Ishikawa (cell line): ENCODE measurements at regions not wholly inside any gene's neighbourhood (a gene's known extent, or its start where the extent isn't known, plus 50 kb on each side); places are given as distances from the start of the nearest gene placed in this dataset.
A peak's percentile ranks its signal among the peaks of the same experiment; 100 is the strongest.

Source experiments
- CEBPB ChIP-seq: IDR thresholded peaks from 2 replicates; pipeline ENCODE4 v1.6.1; 2012
- CREB1 ChIP-seq: IDR thresholded peaks from 2 replicates; pipeline ENCODE4 v1.6.1; 2012; ENCODE audit warnings: low read depth
- EGR1 ChIP-seq: IDR thresholded peaks from 2 replicates; pipeline ENCODE4 v1.6.1; 2012
- EP300 ChIP-seq: IDR thresholded peaks from 2 replicates; pipeline ENCODE4 v1.6.1; 2012; ENCODE audit warnings: borderline replicate concordance
- FOXM1 ChIP-seq: IDR thresholded peaks from 2 replicates; pipeline ENCODE4 v1.6.1; 2012; ENCODE audit warnings: low read depth, borderline replicate concordance
- NFIC ChIP-seq: IDR thresholded peaks from 2 replicates; pipeline ENCODE4 v1.6.1; 2012
- RAD21 ChIP-seq: IDR thresholded peaks from 2 replicates; pipeline ENCODE4 v1.6.1; 2012; ENCODE audit warnings: low read depth
- REST ChIP-seq: IDR thresholded peaks from 2 replicates; pipeline ENCODE4 v1.6.1; 2012; ENCODE audit warnings: low read depth, mild to moderate bottlenecking
- TAF1 ChIP-seq: IDR thresholded peaks from 2 replicates; pipeline ENCODE4 v1.6.1; 2012; ENCODE audit warnings: low read depth, mild to moderate bottlenecking
- TCF12 ChIP-seq: IDR thresholded peaks from 2 replicates; pipeline ENCODE4 v1.6.1; 2012; ENCODE audit warnings: low read depth
- TEAD4 ChIP-seq: IDR thresholded peaks from 2 replicates; pipeline ENCODE4 v1.6.1; 2012
- USF1 ChIP-seq: IDR thresholded peaks from 2 replicates; pipeline ENCODE4 v1.6.1; 2012
- YY1 ChIP-seq: IDR thresholded peaks from 2 replicates; pipeline ENCODE4 v1.6.1; 2012; ENCODE audit warnings: low read depth
- ZBTB7A ChIP-seq: IDR thresholded peaks from 2 replicates; pipeline ENCODE4 v1.6.1; 2012; ENCODE audit warnings: low read depth
- TF ChIP-seq, protein P1 (sequence below): IDR thresholded peaks from 2 replicates; pipeline ENCODE4 v1.6.1; 2012

- TF ChIP-seq ZBTB7A (no peak), CREB1 (no peak), EP300 (no peak), FOXM1 (no peak), TCF12 (no peak), YY1 (no peak), TAF1 (no peak), CEBPB (no peak)
- TF ChIP-seq, protein P1, sequence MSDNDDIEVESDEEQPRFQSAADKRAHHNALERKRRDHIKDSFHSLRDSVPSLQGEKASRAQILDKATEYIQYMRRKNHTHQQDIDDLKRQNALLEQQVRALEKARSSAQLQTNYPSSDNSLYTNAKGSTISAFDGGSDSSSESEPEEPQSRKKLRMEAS: no peak
These were observed 188.4 kb upstream of the HES1 start for GRCh38 chr3:193947596-193947995.

- TF ChIP-seq EGR1 (no peak), FOXM1 (no peak), NFIC (0 out of 2 replicates have a peak, but pooled peaks have one; percentile 18), USF1 (no peak), CREB1 (no peak)
These were observed 187.5 kb upstream of the HES1 start for GRCh38 chr3:193948459-193948858.

DNA sequence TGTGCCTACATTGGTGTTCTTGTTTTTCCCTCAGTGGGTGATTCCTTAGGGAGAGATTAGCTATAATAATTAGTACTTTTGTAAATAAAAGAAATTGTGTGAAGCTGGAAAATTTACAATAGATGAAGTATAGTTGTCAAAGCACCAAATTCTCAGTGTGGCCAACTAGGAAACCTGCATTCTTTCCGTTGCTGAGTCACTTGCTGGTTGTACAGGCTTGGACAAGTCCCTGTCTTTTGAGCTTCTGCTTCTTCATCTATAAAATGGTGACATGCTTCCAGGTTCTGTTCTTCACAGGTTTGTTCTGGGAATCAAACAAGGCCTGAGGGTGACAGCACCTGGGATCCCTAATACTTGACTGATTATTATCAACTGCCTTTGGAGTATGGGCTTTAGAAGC, 184.1 kb upstream of the HES1 start:
- TF ChIP-seq TEAD4: no peak
- TF ChIP-seq EP300: no peak
- no peak for TF ChIP-seq RAD21
- TF ChIP-seq TCF12: no peak
- no peak for TF ChIP-seq FOXM1
- no peak for TF ChIP-seq TAF1

- no peak for TF ChIP-seq EGR1
- TF ChIP-seq FOXM1: no peak
- TF ChIP-seq ZBTB7A: no peak
- no peak for TF ChIP-seq CREB1
- no peak for TF ChIP-seq USF1
- no peak for TF ChIP-seq REST
- no peak for TF ChIP-seq RAD21
- TF ChIP-seq CEBPB: no peak
- no peak for TF ChIP-seq TEAD4
- no peak for TF ChIP-seq EP300
- TF ChIP-seq, protein P1: no peak
- TF ChIP-seq TAF1: no peak
- no peak for TF ChIP-seq TCF12
- TF ChIP-seq NFIC: no peak
- no peak for TF ChIP-seq YY1
These were observed 181.2 kb upstream of the HES1 start for GRCh38 chr3:193954752-193955151.

- TF ChIP-seq NFIC (no peak), REST (no peak), TCF12 (no peak), CEBPB (no peak), ZBTB7A (no peak), YY1 (no peak), TAF1 (no peak), RAD21 (no peak), TEAD4 (no peak), EGR1 (no peak), EP300 (no peak), FOXM1 (no peak), USF1 (no peak), CREB1 (no peak)
- TF ChIP-seq, protein P1: no peak
These were observed 180.2 kb upstream of the HES1 start for GRCh38 chr3:193955719-193956118.

DNA sequence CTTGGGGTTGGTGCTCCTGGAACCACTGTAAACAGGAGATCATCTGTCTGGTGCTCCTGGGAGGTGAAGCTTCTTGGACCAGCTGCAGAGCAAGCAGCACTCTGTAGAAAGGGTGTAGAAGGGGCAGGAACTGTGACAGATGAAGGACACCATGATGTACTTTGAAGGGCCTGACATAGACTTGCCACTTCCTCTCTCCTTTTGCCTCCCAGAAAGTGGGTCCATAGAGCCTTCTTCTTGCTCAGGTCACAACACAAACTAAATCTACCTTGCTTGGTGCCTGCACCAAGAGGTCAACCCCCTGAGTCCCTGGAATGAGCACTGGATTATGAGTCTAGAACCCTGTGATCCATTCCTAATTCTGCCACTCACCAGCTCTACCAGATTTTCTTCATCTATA, 176.1 kb upstream of the HES1 start:
- TF ChIP-seq, protein P1: no peak
- TF ChIP-seq ZBTB7A (no peak), YY1 (no peak), CEBPB (no peak), RAD21 (no peak), USF1 (no peak), CREB1 (no peak), TCF12 (no peak), TEAD4 (no peak), NFIC (no peak), FOXM1 (no peak), EP300 (no peak), EGR1 (no peak), REST (no peak), TAF1 (no peak)
